HCT116 (cell line): ENCODE measurements at regions not wholly inside any gene's neighbourhood (a gene's known extent, or its start where the extent isn't known, plus 50 kb on each side); places are given as distances from the start of the nearest gene placed in this dataset.

Experiments
- ATAC-seq: fragments of 200-7000 bp; cut with Tn5 transposase; 2 replicates; pipeline ENCODE4 v1.9.1; 2020; ENCODE audit warnings: mild to moderate bottlenecking, moderate library complexity
- BruUV-seq: library from RNA; stranded (reverse); fragments of 400-500 nt; replicated peaks from 2 replicates; lab custom pipeline; 2021; lab: Mats Ljungman, UMichigan
- CTCF ChIA-PET: fragments of 300-600 bp; sonication (Branson Sonifier 250); formaldehyde crosslinking; loops from one replicate; lab custom pipeline; 2021; ENCODE audit warnings: antibody characterized with exemption; lab: Charles Lee
- POLR2A ChIA-PET: fragments of 300-600, 350-600 bp; sonication (Branson Sonifier 250); formaldehyde crosslinking; loops from one replicate; lab custom pipeline; 2021; ENCODE audit warnings: antibody characterized with exemption; lab: Charles Lee
- RAD21 ChIA-PET, 2 experiments: fragments of 300-600 bp; sonication (Branson Sonifier 250); formaldehyde crosslinking; loops; one replicate each; lab custom pipeline; 2023; ENCODE audit warnings: low total read pairs in 2 of 2; ENCODE audit not compliant: uncharacterized antibody in 2 of 2, unreplicated experiment in 2 of 2, low non-redundant PET in 1 of 2; lab: Charles Lee
- DNase-seq: peaks from one replicate; pipeline ENCODE4 v3.0.0-alpha.2; 2010; ENCODE audit warnings: low read depth, low spot score
- H2AFZ ChIP-seq: fragments of 200-600 bp; shearing (Covaris generic), sonication (generic); 2 replicates; pipeline ENCODE4 v1.6.1; 2017; ENCODE audit warnings: low read depth, mixed run types, mixed read lengths, antibody characterized with exemption, low read length; ENCODE audit not compliant: poor library complexity, severe bottlenecking
- H3K27ac ChIP-seq: 2 replicates; pipeline ENCODE4 v1.5.1; 2012; ENCODE audit warnings: low read depth, low read length
- H3K27me3 ChIP-seq: fragments of 200-600 bp; sonication (generic); 2 replicates; pipeline ENCODE4 v1.6.1; 2016; ENCODE audit warnings: mixed run types, low read length, mixed read lengths; ENCODE audit not compliant: insufficient read depth
- H3K36me3 ChIP-seq, 2 experiments: fragments of 200-500 bp in 1 of 2; fragments of 200-600 bp in 1 of 2; sonication (Bioruptor generic) in 1 of 2; sonication (generic) in 1 of 2; 2 replicates each; pipeline versions ENCODE4 v1.5.1 to v1.6.1; 2014 to 2016; ENCODE audit warnings: low read length in 2 of 2, inconsistent platforms in 1 of 2, mixed read lengths in 1 of 2, mixed run types in 1 of 2; ENCODE audit not compliant: insufficient read depth in 2 of 2, control insufficient read depth in 1 of 2
- H3K4me1 ChIP-seq, 2 experiments: fragments of 200-600 bp in 1 of 2; sonication (generic) in 1 of 2; 2 replicates each; pipeline versions ENCODE4 v1.5.1 to v1.6.1; 2012 to 2017; ENCODE audit warnings: low read length in 2 of 2, inconsistent platforms in 1 of 2, mild to moderate bottlenecking in 1 of 2, mixed read lengths in 1 of 2, mixed run types in 1 of 2, moderate library complexity in 1 of 2; ENCODE audit not compliant: insufficient read depth in 2 of 2, control insufficient read depth in 1 of 2
- H3K4me2 ChIP-seq: fragments of 200-600 bp; sonication (generic); 2 replicates; pipeline ENCODE4 v1.6.1; 2017; ENCODE audit warnings: mixed run types, low read length, mixed read lengths
- H3K4me3 ChIP-seq, 2 experiments: fragments of 200-600 bp in 1 of 2; sonication (generic) in 1 of 2; replicated peaks in 1 of 2; 2 replicates each; pipeline ENCODE4 v1.5.1; 2011 to 2016; ENCODE audit warnings: low read length in 2 of 2, control low read depth in 1 of 2, low read depth in 1 of 2, mild to moderate bottlenecking in 1 of 2, mixed read lengths in 1 of 2, mixed run types in 1 of 2
- H3K79me2 ChIP-seq: fragments of 200-600 bp; sonication (generic); 2 replicates; pipeline ENCODE4 v1.6.1; 2017; ENCODE audit warnings: mild to moderate bottlenecking, mixed run types, low read length, moderate library complexity, mixed read lengths; ENCODE audit not compliant: insufficient read depth
- H3K9ac ChIP-seq: fragments of 200-600 bp; sonication (generic); 2 replicates; pipeline ENCODE4 v1.6.1; 2016; ENCODE audit warnings: low read length, mixed read lengths
- H3K9me2 ChIP-seq: fragments of 200-600 bp; sonication (generic), shearing (Covaris generic); 2 replicates; pipeline ENCODE4 v1.6.1; 2017; ENCODE audit warnings: mixed run types, mild to moderate bottlenecking, moderate library complexity; ENCODE audit not compliant: insufficient read depth
- H3K9me3 ChIP-seq, 2 experiments: fragments of 200-500 bp in 1 of 2; fragments of 200-600 bp in 1 of 2; sonication (Bioruptor generic) in 1 of 2; sonication (generic) in 1 of 2; 2 replicates each; pipeline ENCODE4 v1.6.1; 2014 to 2017; ENCODE audit warnings: low read length in 2 of 2, mixed read lengths in 2 of 2, inconsistent platforms in 1 of 2, low read depth in 1 of 2, mild to moderate bottlenecking in 1 of 2, mixed run types in 1 of 2, moderate library complexity in 1 of 2; ENCODE audit not compliant: control insufficient read depth in 1 of 2, insufficient read depth in 1 of 2
- H4K20me1 ChIP-seq: fragments of 200-600 bp; sonication (generic), shearing (Covaris generic); 2 replicates; pipeline ENCODE4 v1.6.1; 2017; ENCODE audit warnings: mixed run types, mild to moderate bottlenecking, moderate library complexity; ENCODE audit not compliant: insufficient read depth
- CEBPB ChIP-seq: IDR thresholded peaks from 2 replicates; pipeline ENCODE4 v1.6.1; 2012; ENCODE audit warnings: low read depth
- CTCF ChIP-seq, 3 experiments: fragments of 200-600 bp in 1 of 3; sonication (generic) in 1 of 3; IDR thresholded peaks in 2 of 3; conservative IDR thresholded peaks in 1 of 3; 2 replicates each; pipeline ENCODE4 v1.5.1; 2012 to 2017; ENCODE audit warnings: low read depth in 2 of 3, low read length in 2 of 3, antibody characterized with exemption in 1 of 3, borderline replicate concordance in 1 of 3, control low read depth in 1 of 3, mild to moderate bottlenecking in 1 of 3, mixed read lengths in 1 of 3, mixed run types in 1 of 3, moderate library complexity in 1 of 3; ENCODE audit not compliant: insufficient read depth in 1 of 3
- ELF1 ChIP-seq: IDR thresholded peaks from 2 replicates; pipeline ENCODE4 v1.6.1; 2012; ENCODE audit warnings: low read depth, borderline replicate concordance
- EZH2phosphoT487 ChIP-seq: fragments of 200-600 bp; IDR thresholded peaks from 2 replicates; pipeline ENCODE4 v1.6.1; 2018; ENCODE audit warnings: antibody characterized with exemption, borderline replicate concordance
- FOSL1 ChIP-seq: IDR thresholded peaks from 2 replicates; pipeline ENCODE4 v1.6.1; 2012; ENCODE audit warnings: low read depth
- MAX ChIP-seq: IDR thresholded peaks from 2 replicates; pipeline ENCODE4 v1.6.1; 2012
- POLR2A ChIP-seq: IDR thresholded peaks from 2 replicates; pipeline ENCODE4 v1.7.0; 2011; ENCODE audit warnings: borderline replicate concordance; ENCODE audit not compliant: insufficient read depth, insufficient read length; ENCODE audit errors: extremely low read depth
- SIN3A ChIP-seq: IDR thresholded peaks from 2 replicates; pipeline ENCODE4 v1.6.1; 2012; ENCODE audit warnings: low read depth
- SP1 ChIP-seq: IDR thresholded peaks from 2 replicates; pipeline ENCODE4 v1.6.1; 2012; ENCODE audit warnings: low read depth
- SRF ChIP-seq: IDR thresholded peaks from 2 replicates; pipeline ENCODE4 v1.6.1; 2012; ENCODE audit warnings: low read depth
- TCF7L2 ChIP-seq: IDR thresholded peaks from 2 replicates; pipeline ENCODE4 v1.7.0; 2011; ENCODE audit warnings: borderline replicate concordance, inconsistent platforms; ENCODE audit not compliant: insufficient read depth, insufficient read length; ENCODE audit errors: extremely low read depth
- intact Hi-C: fragments of 100-400 bp; cut with micrococcal nuclease; formaldehyde crosslinking; loops from 2 replicates; pipeline ENCODE4 v1.10.0; 2022

GRCh38 chr2:134772493-134773169 lies 53.8 kb upstream of the TMEM163 start:
- ATAC-seq = no peak
- peaks cover 0 to 15% of the 10 kb centered on the region in 2 experiments; a peak in 1 of 4 replicates for H3K4me1 ChIP-seq
- H3K27me3 ChIP-seq = no peaks in the 10 kb centered on the region
- H3K27ac ChIP-seq = no peak overlapping the region
- BruUV-seq = no TSS peak
- intact Hi-C loops = loop anchor here (10.0 kb wide), 1 partner anchor 308 kb away; no protein-coding TSS in a partner anchor
- no peak overlapping the region for H2AFZ ChIP-seq
- ChIA-PET RAD21 (no interaction called here), CTCF (no interaction called here), POLR2A (no interaction called here)
- no peak overlapping the region for H3K4me3 ChIP-seq
- no peaks in the 10 kb centered on the region for H4K20me1 ChIP-seq
- H3K36me3 ChIP-seq = no peaks in the 10 kb centered on the region
- no peak overlapping the region for H3K4me2 ChIP-seq
- H3K79me2 ChIP-seq = no peaks in the 10 kb centered on the region
- H3K9ac ChIP-seq = no peak overlapping the region
- H3K9me2 ChIP-seq = no peaks in the 10 kb centered on the region
- TF ChIP-seq EZH2phosphoT487 (no peak), SRF (no peak), ELF1 (no peak), POLR2A (no peak), CTCF (IDR thresholded peaks at IDR 0.05 in 2 of 3, conservative IDR thresholded peaks at IDR 0.05 in 1 of 3; ENCODE audit: borderline replicate concordance in 1 of 3, insufficient read depth in 1 of 3, low read depth in 2 of 3, low read length in 2 of 3) (no peak), FOSL1 (no peak)
- H3K9me3 ChIP-seq = no peaks in the 10 kb centered on the region
- DNase-seq = no peak

GRCh38 chr2:134773335-134773734 lies 54.5 kb upstream of the TMEM163 start:
- Histone ChIP-seq H3K9ac (no peak overlapping the region), H4K20me1 (no peaks in the 10 kb centered on the region), H3K4me1 (peaks cover 0 to 15% of the 10 kb centered on the region in 2 experiments; a peak in 1 of 4 replicates), H3K9me3 (no peaks in the 10 kb centered on the region), H3K79me2 (no peaks in the 10 kb centered on the region), H3K36me3 (no peaks in the 10 kb centered on the region), H3K27me3 (no peaks in the 10 kb centered on the region), H3K9me2 (no peaks in the 10 kb centered on the region), H2AFZ (no peak overlapping the region), H3K4me2 (no peak overlapping the region), H3K4me3 (no peak overlapping the region), H3K27ac (no peak overlapping the region)
- intact Hi-C loops = loop anchor here (10.0 kb wide), 1 partner anchor 309 kb away; no protein-coding TSS in a partner anchor
- no peak for TF ChIP-seq SIN3A
- TF ChIP-seq MAX = no peak
- no peak for TF ChIP-seq CEBPB
- TF ChIP-seq TCF7L2 = no peak
- TF ChIP-seq SP1 = no peak
- BruUV-seq = no TSS peak
- ATAC-seq = no peak
- ChIA-PET RAD21 (no interaction called here), CTCF (no interaction called here), POLR2A (no interaction called here)
- DNase-seq = no peak
